GM19239 (cell line): ENCODE measurements at regions not wholly inside any gene's neighbourhood (a gene's known extent, or its start where the extent isn't known, plus 50 kb on each side); places are given as distances from the start of the nearest gene placed in this dataset.

Source experiments
- DNase-seq: peaks from one replicate; pipeline ENCODE4 v3.0.0; 2011; ENCODE audit warnings: low spot score; ENCODE audit not compliant: insufficient read length
- FAIRE-seq: peaks from 2 replicates; lab custom pipeline; 2011; peaks lifted over from hg19 to GRCh38; lab: Jason Lieb, UNC

- no peak for DNase-seq
- FAIRE-seq, result no peak
Measured at GRCh38 chr13:104357174-104357573, 1291.0 kb upstream of the SLC10A2 start.

GRCh38 chr13:104355041-104355670 lies 1288.9 kb upstream of the SLC10A2 start:
- DNase-seq, result no peak
- FAIRE-seq, result no peak

GRCh38 chr13:104327211-104327610 lies 1261.0 kb upstream of the SLC10A2 start:
- no peak for FAIRE-seq
- no peak for DNase-seq

GRCh38 chr13:104326523-104326922 lies 1260.3 kb upstream of the SLC10A2 start:
- no peak for DNase-seq
- FAIRE-seq, result no peak

GRCh38 chr13:104321756-104322155 lies 1255.5 kb upstream of the SLC10A2 start:
- FAIRE-seq (no peak), DNase-seq (no peak)

GRCh38 chr13:104320446-104320845 lies 1254.2 kb upstream of the SLC10A2 start:
- DNase-seq, result no peak
- no peak for FAIRE-seq

- FAIRE-seq (no peak), DNase-seq (no peak)
Measured at GRCh38 chr13:104318121-104318520, 1251.9 kb upstream of the SLC10A2 start.

- DNase-seq, result no peak
- FAIRE-seq, result no peak
Measured at GRCh38 chr13:104315606-104316005, 1249.4 kb upstream of the SLC10A2 start.

GRCh38 chr13:104314926-104315535 lies 1248.8 kb upstream of the SLC10A2 start:
- FAIRE-seq (no peak), DNase-seq (no peak)

GRCh38 chr13:104314321-104314720 lies 1248.1 kb upstream of the SLC10A2 start:
- no peak for FAIRE-seq
- DNase-seq, result no peak

GRCh38 chr13:104310861-104311260 lies 1244.6 kb upstream of the SLC10A2 start:
- no peak for DNase-seq
- FAIRE-seq, result no peak

- DNase-seq (no peak), FAIRE-seq (no peak)
Measured at GRCh38 chr13:104309431-104309830, 1243.2 kb upstream of the SLC10A2 start.

- DNase-seq (no peak), FAIRE-seq (no peak)
Measured at GRCh38 chr13:104301171-104301975, 1235.2 kb upstream of the SLC10A2 start.

GRCh38 chr13:104297075-104297474 lies 1230.9 kb upstream of the SLC10A2 start:
- FAIRE-seq, result no peak

GRCh38 chr13:104296286-104296685 lies 1230.1 kb upstream of the SLC10A2 start:
- no peak for FAIRE-seq
- no peak for DNase-seq

More at GRCh38 chr13:104297075-104297474, 1230.9 kb upstream of the SLC10A2 start:
- DNase-seq, result no peak

- no peak for FAIRE-seq
- DNase-seq, result no peak
Measured at GRCh38 chr13:104295537-104295936, 1229.3 kb upstream of the SLC10A2 start.

GRCh38 chr13:104289400-104289799 lies 1223.2 kb upstream of the SLC10A2 start:
- FAIRE-seq, result no peak

GRCh38 chr13:104288496-104288895 lies 1222.3 kb upstream of the SLC10A2 start:
- no peak for FAIRE-seq
- DNase-seq, result no peak

More at GRCh38 chr13:104289400-104289799, 1223.2 kb upstream of the SLC10A2 start:
- no peak for DNase-seq

- no peak for DNase-seq
- FAIRE-seq, result no peak
Measured at GRCh38 chr13:104286566-104287290, 1220.5 kb upstream of the SLC10A2 start.

- DNase-seq (no peak), FAIRE-seq (no peak)
Measured at GRCh38 chr13:104281910-104282309, 1215.7 kb upstream of the SLC10A2 start.

GRCh38 chr13:104270731-104271130 lies 1204.5 kb upstream of the SLC10A2 start:
- DNase-seq, result no peak
- FAIRE-seq, result no peak
